ENCODE measurements at regions not wholly inside any gene's neighbourhood (a gene's known extent, or its start where the extent isn't known, plus 50 kb on each side); places are given as distances from the start of the nearest gene placed in this dataset.

- no peak for TF ChIP-seq CTCF (IDR thresholded peaks at IDR 0.05)
- TF ChIP-seq EZH2 (IDR thresholded peaks at IDR 0.05): no peak
Observed at GRCh38 chr21:41634211-41634694, 126.3 kb upstream of the TMPRSS2 start.

All from neural progenitor cell (in vitro differentiated cells).